ENCODE measurements at regions not wholly inside any gene's neighbourhood (a gene's known extent, or its start where the extent isn't known, plus 50 kb on each side); places are given as distances from the start of the nearest gene placed in this dataset.

DNA sequence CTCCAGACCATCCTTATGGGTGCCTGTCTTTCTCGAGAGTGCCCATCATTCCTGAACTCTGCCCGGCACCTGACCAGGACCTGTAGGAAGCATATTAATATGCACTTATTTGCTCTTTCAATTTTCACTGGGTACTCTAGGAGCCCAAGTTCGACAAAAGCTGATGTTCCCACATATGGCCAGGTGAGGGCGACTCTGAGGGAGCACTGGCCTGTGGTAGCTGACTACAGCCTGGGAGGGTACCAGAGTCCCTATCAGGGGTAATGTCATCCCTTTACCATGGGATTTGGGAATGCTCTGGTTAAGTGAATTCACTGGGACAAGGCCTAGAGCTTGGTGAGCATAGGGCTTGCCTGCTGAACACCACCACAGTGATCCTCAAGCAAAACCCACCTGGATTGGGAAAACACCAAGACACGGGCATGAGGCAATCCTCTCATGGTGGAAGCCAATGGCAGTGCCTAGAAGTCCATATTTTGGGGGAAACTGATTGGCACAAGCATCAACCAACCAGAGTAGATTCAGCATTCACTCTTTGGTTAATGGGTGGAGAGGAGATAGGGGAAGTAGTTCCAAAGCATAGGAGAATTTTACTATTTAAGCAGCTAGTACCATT, 112.2 kb downstream of the MTX3 start:
- intact Hi-C loops (cut with DNase I, micrococcal nuclease), result loop anchor here in 1 of 2 experiments (5.0 kb wide), 1 partner anchor 203 kb away; no protein-coding TSS in a partner anchor
- POLR2A ChIA-PET, result interaction anchor here (0.5 to 1.0 kb wide), 2 partner anchors 204 to 454 kb away, joined by 3 read pairs; no protein-coding TSS in a partner anchor
- Mint-ChIP-seq H3K27me3 (no peaks in the 10 kb centered on the region), H3K27ac (no peak overlapping the region), H3K4me3 (no peak overlapping the region), H3K4me1 (ENCODE audit: low read depth) (no peaks in the 10 kb centered on the region), H3K9me3 (no peaks in the 10 kb centered on the region), H3K36me3 (ENCODE audit: low read depth) (no peaks in the 10 kb centered on the region)
- Histone ChIP-seq H3K36me3 (ENCODE audit: insufficient read depth, low read length) (no peaks in the 10 kb centered on the region), H3K27ac (ENCODE audit: low read depth in 1 of 2, low read length in 2 of 2) (no peak overlapping the region), H3K27me3 (ENCODE audit: control insufficient read depth in 1 of 2, insufficient read depth in 2 of 2, low read length in 2 of 2) (peaks cover 0 to 2% of the 10 kb centered on the region in 2 experiments), H3K4me1 (ENCODE audit: insufficient read depth, low read length) (no peaks in the 10 kb centered on the region), H3K4me3 (ENCODE audit: low read length) (no peak overlapping the region), H3K9me3 (ENCODE audit: control insufficient read depth in 1 of 2, insufficient read depth in 1 of 2, low read length in 2 of 2) (no peaks in the 10 kb centered on the region)
- TF ChIP-seq, protein P1, sequence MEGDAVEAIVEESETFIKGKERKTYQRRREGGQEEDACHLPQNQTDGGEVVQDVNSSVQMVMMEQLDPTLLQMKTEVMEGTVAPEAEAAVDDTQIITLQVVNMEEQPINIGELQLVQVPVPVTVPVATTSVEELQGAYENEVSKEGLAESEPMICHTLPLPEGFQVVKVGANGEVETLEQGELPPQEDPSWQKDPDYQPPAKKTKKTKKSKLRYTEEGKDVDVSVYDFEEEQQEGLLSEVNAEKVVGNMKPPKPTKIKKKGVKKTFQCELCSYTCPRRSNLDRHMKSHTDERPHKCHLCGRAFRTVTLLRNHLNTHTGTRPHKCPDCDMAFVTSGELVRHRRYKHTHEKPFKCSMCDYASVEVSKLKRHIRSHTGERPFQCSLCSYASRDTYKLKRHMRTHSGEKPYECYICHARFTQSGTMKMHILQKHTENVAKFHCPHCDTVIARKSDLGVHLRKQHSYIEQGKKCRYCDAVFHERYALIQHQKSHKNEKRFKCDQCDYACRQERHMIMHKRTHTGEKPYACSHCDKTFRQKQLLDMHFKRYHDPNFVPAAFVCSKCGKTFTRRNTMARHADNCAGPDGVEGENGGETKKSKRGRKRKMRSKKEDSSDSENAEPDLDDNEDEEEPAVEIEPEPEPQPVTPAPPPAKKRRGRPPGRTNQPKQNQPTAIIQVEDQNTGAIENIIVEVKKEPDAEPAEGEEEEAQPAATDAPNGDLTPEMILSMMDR (IDR thresholded peaks at IDR 0.05), result no peak
- DNase-seq (peak in 4 of 14 experiments; percentile 4 to 29 (median 16)), ATAC-seq (ENCODE audit: poor library complexity) (no peak)
- CTCF ChIA-PET, result interaction anchor here (2.1 kb wide), 1 partner anchor 205 kb away, joined by 7 read pairs; no protein-coding TSS in a partner anchor

DNA sequence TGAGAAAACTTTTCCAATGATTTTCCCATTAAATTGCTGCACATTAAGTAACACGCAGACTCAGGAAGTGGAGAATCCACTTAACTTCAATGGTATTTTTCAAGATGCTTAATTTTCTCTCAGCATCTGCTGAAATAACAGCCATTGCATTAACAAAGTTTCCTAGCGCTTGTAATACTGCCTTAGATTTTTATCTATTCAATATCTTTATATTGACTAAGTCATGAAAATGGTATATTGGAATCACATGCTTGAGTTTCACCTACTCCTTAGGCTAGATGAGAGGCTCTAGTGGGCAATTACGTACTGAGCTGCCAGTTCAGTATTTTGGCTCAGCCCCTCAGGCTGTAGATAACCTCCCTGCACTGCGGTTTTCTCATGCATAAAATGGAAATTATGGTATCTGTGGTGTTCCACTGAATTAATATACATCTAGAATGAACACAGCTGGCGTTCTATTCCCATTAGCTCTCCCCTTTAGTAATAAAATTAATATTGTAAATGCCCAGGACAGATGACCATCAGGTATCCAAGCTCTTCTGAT, 112.9 kb downstream of the MTX3 start:
- H3K4me3 ChIP-seq (ENCODE audit: low read length), result no peak overlapping the region
- no peak overlapping the region for H3K4me3 Mint-ChIP-seq
- no peaks in the 10 kb centered on the region for H3K9me3 Mint-ChIP-seq
- H3K36me3 Mint-ChIP-seq (ENCODE audit: low read depth), result no peaks in the 10 kb centered on the region
- peaks cover 0 to 2% of the 10 kb centered on the region in 2 experiments for H3K27me3 ChIP-seq (ENCODE audit: control insufficient read depth in 1 of 2, insufficient read depth in 2 of 2, low read length in 2 of 2)
- intact Hi-C loops (cut with DNase I, micrococcal nuclease), result loop anchor here in 1 of 2 experiments (5.0 kb wide), 1 partner anchor 204 kb away; no protein-coding TSS in a partner anchor
- no peak overlapping the region for H3K27ac ChIP-seq (ENCODE audit: low read depth in 1 of 2, low read length in 2 of 2)
- H3K9me3 ChIP-seq (ENCODE audit: control insufficient read depth in 1 of 2, insufficient read depth in 1 of 2, low read length in 2 of 2), result no peaks in the 10 kb centered on the region
- no peaks in the 10 kb centered on the region for H3K4me1 Mint-ChIP-seq (ENCODE audit: low read depth)
- no peak for DNase-seq
- no peaks in the 10 kb centered on the region for H3K36me3 ChIP-seq (ENCODE audit: insufficient read depth, low read length)
- ATAC-seq (ENCODE audit: poor library complexity), result no peak
- peaks cover 3% of the 10 kb centered on the region for H3K27me3 Mint-ChIP-seq
- H3K4me1 ChIP-seq (ENCODE audit: insufficient read depth, low read length), result no peaks in the 10 kb centered on the region
- TF ChIP-seq, protein P1 (IDR thresholded peaks at IDR 0.05), result no peak
- CTCF ChIA-PET, result interaction anchor here (2.1 kb wide), 1 partner anchor 205 kb away, joined by 7 read pairs; no protein-coding TSS in a partner anchor
- POLR2A ChIA-PET, result interaction anchor here (1.0 kb wide), 1 partner anchor 205 kb away, joined by 3 read pairs; no protein-coding TSS in a partner anchor
- H3K27ac Mint-ChIP-seq, result no peak overlapping the region

DNA sequence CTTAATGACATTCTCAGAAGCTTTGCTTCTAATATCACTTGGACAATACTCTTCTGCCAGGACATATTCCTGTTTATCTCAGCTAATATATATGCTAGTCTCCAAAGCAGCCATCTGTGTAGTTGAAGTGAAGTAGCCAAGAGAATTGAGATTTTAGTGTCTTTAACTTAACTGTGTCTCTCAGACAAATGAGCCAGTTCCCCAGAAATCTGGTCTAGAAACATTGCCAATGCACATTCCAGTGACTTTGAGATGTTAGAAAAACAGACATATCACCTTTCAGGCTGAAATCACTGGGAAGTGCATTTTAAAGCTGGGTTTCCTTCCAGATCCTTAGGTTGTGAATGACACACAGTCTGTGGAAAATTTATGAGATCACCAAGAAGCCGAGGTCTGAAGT, 114.6 kb downstream of the MTX3 start:
- Histone ChIP-seq H3K27ac (ENCODE audit: low read depth in 1 of 2, low read length in 2 of 2) (no peak overlapping the region), H3K4me1 (ENCODE audit: insufficient read depth, low read length) (no peaks in the 10 kb centered on the region), H3K36me3 (ENCODE audit: insufficient read depth, low read length) (no peaks in the 10 kb centered on the region), H3K4me3 (ENCODE audit: low read length) (no peak overlapping the region), H3K27me3 (ENCODE audit: control insufficient read depth in 1 of 2, insufficient read depth in 2 of 2, low read length in 2 of 2) (peaks cover 0 to 2% of the 10 kb centered on the region in 2 experiments), H3K9me3 (ENCODE audit: control insufficient read depth in 1 of 2, insufficient read depth in 1 of 2, low read length in 2 of 2) (no peaks in the 10 kb centered on the region)
- Mint-ChIP-seq H3K27ac (no peak overlapping the region), H3K9me3 (no peaks in the 10 kb centered on the region), H3K4me1 (ENCODE audit: low read depth) (no peaks in the 10 kb centered on the region), H3K36me3 (ENCODE audit: low read depth) (no peaks in the 10 kb centered on the region), H3K4me3 (no peak overlapping the region), H3K27me3 (peaks cover 5% of the 10 kb centered on the region)
- intact Hi-C loops (cut with DNase I, micrococcal nuclease), result loop anchor here in 1 of 2 experiments (5.0 kb wide), 1 partner anchor 206 kb away; no protein-coding TSS in a partner anchor
- ChIA-PET POLR2A (no interaction called here), CTCF (no interaction called here)
- TF ChIP-seq, protein P1 (IDR thresholded peaks at IDR 0.05), result no peak
- ATAC-seq (ENCODE audit: poor library complexity) (no peak), DNase-seq (no peak)
